Activated CD4-positive, alpha-beta T cell treated with anti-CD3 and anti-CD28 coated beads for 36 hours (primary cell): ENCODE measurements at regions not wholly inside any gene's neighbourhood (a gene's known extent, or its start where the extent isn't known, plus 50 kb on each side); places are given as distances from the start of the nearest gene placed in this dataset.

Experiments used
- ATAC-seq: fragments of 200-7000 bp; cut with Tn5 transposase; one replicate; pipeline ENCODE4 v1.10.0; 2021; ENCODE audit warnings: mild to moderate bottlenecking, moderate library complexity
- CTCF ChIA-PET: fragments of 350-600 bp; sonication (Branson Sonifier 250); formaldehyde crosslinking; loops from one replicate; lab custom pipeline; 2021; ENCODE audit warnings: antibody characterized with exemption; lab: Charles Lee
- POLR2A ChIA-PET: fragments of 350-600 bp; sonication (Branson Sonifier 250); formaldehyde crosslinking; loops from one replicate; lab custom pipeline; 2021; ENCODE audit warnings: antibody characterized with exemption, inconsistent platforms; lab: Charles Lee
- DNase-seq: peaks from one replicate; pipeline ENCODE4 v3.0.0-alpha.2; 2020
- H3K27ac Mint-ChIP-seq: one replicate; pipeline ENCODE4 v1.8.0; 2021; ENCODE audit warnings: mixed read lengths
- H3K27me3 Mint-ChIP-seq: one replicate; pipeline ENCODE4 v1.8.0; 2021; ENCODE audit warnings: mixed read lengths
- H3K36me3 Mint-ChIP-seq: one replicate; pipeline ENCODE4 v1.8.0; 2021; ENCODE audit warnings: low read depth, mixed read lengths
- H3K4me1 Mint-ChIP-seq: one replicate; pipeline ENCODE4 v1.8.0; 2021; ENCODE audit warnings: mixed read lengths
- H3K4me3 Mint-ChIP-seq: one replicate; pipeline ENCODE4 v1.8.0; 2021; ENCODE audit warnings: mild to moderate bottlenecking, moderate library complexity, mixed read lengths
- H3K9me3 Mint-ChIP-seq: one replicate; pipeline ENCODE4 v1.8.0; 2021; ENCODE audit warnings: low read depth, mixed read lengths
- intact Hi-C, 2 experiments: fragments of 100-400 bp; cut with DNase I in 1 of 2; cut with micrococcal nuclease in 1 of 2; formaldehyde crosslinking; loops; one replicate each; pipeline versions ENCODE4 v1.14.2 to v1.15.1; 2022 to 2024; cut with DNase I, micrococcal nuclease

DNA sequence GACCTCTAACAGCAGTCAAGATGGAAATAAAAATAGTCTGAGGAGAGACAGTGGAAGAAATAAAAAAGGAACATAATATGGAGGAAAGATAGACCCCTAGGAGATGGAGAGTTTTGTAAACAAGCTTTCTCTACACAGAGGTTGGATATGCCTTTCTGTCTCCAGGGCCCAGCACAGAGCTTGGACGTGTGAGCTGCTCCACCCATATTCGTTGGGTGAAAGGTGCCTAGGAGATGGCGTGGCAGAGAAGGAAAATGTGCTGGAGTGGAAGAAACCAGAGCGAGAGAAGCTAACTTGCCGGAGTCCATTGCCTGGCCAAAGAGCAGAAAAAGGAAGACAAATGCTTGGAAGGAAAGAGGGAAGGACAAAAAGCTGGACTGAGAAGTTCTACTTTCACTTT is 78.3 kb upstream of the LMO4 start:
- Mint-ChIP-seq H3K27ac (no peak overlapping the region), H3K27me3 (peaks cover 12% of the 10 kb centered on the region), H3K4me1 (no peaks in the 10 kb centered on the region), H3K36me3 (no peaks in the 10 kb centered on the region), H3K4me3 (no peak overlapping the region), H3K9me3 (no peaks in the 10 kb centered on the region)
- intact Hi-C loops: no loop called here
- ATAC-seq (no peak), DNase-seq (no peak)
- POLR2A ChIA-PET: no interaction called here
- CTCF ChIA-PET: no interaction called here

DNA sequence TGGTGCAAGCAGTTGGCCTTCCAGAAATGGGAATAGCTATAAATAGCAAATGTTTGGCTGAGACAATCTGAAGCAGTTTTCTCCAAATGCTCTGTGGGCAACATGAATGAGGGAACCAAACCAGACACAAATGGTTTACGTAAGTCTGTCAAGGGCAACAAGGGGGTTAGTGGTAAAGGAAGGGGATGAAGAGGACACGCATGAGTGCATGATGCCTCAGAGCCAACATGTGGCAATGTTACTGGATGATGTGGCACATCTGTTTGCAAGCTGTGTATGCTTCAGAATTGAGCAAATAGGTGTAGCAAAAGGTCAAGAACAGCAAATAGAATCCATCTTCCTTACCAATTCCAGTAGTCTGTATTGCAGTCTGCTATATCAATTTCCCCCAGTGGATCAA is 76.3 kb upstream of the LMO4 start:
- ChIA-PET CTCF (interaction anchor here (0.8 kb wide), 1 partner anchor 93 kb away, joined by 3 read pairs; no protein-coding TSS in a partner anchor), POLR2A (no interaction called here)
- Mint-ChIP-seq H3K4me1 (no peaks in the 10 kb centered on the region), H3K36me3 (no peaks in the 10 kb centered on the region), H3K4me3 (no peak overlapping the region), H3K27me3 (peaks cover 15% of the 10 kb centered on the region), H3K9me3 (no peaks in the 10 kb centered on the region), H3K27ac (no peak overlapping the region)
- no peak for DNase-seq
- no peak for ATAC-seq
- intact Hi-C loops: no loop called here

DNA sequence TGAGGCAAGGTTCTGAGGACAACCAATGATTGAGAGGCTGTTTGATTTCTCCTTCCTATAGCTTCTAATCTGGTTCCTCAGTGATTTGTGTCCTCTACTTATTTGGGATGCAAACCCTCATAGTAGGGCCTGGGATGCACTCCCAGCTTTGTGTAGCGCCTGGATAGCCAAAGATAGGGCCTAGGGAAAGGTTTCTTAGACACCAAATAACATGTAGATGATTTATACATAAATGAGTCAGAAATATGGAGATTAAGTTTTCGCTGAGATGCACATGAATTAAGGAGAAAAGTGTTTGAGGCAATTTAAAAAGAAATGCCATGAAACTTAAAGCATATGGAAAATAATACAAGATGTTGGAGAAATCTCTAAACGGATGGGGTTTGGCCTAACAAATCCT is 66.0 kb upstream of the LMO4 start:
- no peak overlapping the region for H3K27ac Mint-ChIP-seq
- DNase-seq (no peak), ATAC-seq (no peak)
- intact Hi-C loops: loop anchor here in 1 of 2 experiments (10.0 kb wide), 1 partner anchor 58 kb away; no protein-coding TSS in a partner anchor
- H3K4me1 Mint-ChIP-seq: no peaks in the 10 kb centered on the region
- peaks cover 9% of the 10 kb centered on the region for H3K27me3 Mint-ChIP-seq
- H3K9me3 Mint-ChIP-seq: no peaks in the 10 kb centered on the region
- ChIA-PET CTCF (no interaction called here), POLR2A (no interaction called here)
- no peaks in the 10 kb centered on the region for H3K36me3 Mint-ChIP-seq
- no peak overlapping the region for H3K4me3 Mint-ChIP-seq

DNA sequence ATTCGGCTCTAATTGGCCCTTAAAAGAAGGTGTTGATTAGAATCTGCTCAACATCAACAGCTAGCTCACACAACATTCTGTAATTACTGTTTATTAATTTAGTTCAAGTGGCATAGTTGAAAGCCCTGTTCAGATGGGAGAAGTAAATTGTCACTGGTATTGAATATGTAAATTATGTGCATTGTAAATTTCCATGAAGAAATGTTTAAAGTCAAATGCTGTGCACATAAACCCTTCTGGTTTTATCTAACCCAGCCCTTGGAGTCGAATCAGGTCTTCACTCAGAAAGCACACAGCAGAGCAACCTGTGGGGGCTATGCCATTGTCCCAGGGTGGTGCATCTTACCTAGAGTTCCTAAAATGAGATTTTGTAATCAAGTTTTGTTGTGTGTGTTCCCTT is 65.4 kb upstream of the LMO4 start:
- DNase-seq (no peak), ATAC-seq (no peak)
- H3K27ac Mint-ChIP-seq: no peak overlapping the region
- H3K27me3 Mint-ChIP-seq: peaks cover 14% of the 10 kb centered on the region
- ChIA-PET POLR2A (no interaction called here), CTCF (no interaction called here)
- intact Hi-C loops: loop anchor here in 1 of 2 experiments (10.0 kb wide), 1 partner anchor 58 kb away; no protein-coding TSS in a partner anchor
- H3K4me3 Mint-ChIP-seq: no peak overlapping the region
- no peaks in the 10 kb centered on the region for H3K4me1 Mint-ChIP-seq
- H3K36me3 Mint-ChIP-seq: no peaks in the 10 kb centered on the region
- no peaks in the 10 kb centered on the region for H3K9me3 Mint-ChIP-seq

DNA sequence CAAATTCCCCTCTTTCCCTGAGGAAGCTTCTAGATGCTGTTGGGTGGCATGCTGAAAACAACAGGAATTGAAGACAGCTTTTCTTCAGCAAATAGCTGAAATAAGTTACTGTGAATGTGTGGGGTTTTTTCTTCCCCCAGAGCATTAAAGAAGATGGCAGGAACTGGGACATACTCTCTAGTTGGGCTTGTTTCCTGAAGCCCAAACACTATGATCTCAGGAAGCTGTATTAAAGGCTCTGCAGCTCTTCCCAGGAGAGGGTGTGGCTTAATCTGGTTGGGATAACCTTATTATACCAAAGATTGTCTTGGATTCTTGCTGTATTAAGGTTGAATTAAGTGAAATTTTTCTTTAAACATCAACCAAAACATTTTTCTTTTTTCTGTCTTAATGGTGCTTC is 64.9 kb upstream of the LMO4 start:
- ChIA-PET POLR2A (no interaction called here), CTCF (interaction anchor here (0.6 kb wide), 1 partner anchor 577 kb away, joined by 3 read pairs; no protein-coding TSS in a partner anchor)
- DNase-seq (no peak), ATAC-seq (no peak)
- Mint-ChIP-seq H3K4me1 (no peaks in the 10 kb centered on the region), H3K27me3 (peaks cover 14% of the 10 kb centered on the region), H3K27ac (no peak overlapping the region), H3K36me3 (no peaks in the 10 kb centered on the region), H3K9me3 (no peaks in the 10 kb centered on the region), H3K4me3 (no peak overlapping the region)
- intact Hi-C loops: loop anchor here in 1 of 2 experiments (10.0 kb wide), 1 partner anchor 59 kb away; no protein-coding TSS in a partner anchor

DNA sequence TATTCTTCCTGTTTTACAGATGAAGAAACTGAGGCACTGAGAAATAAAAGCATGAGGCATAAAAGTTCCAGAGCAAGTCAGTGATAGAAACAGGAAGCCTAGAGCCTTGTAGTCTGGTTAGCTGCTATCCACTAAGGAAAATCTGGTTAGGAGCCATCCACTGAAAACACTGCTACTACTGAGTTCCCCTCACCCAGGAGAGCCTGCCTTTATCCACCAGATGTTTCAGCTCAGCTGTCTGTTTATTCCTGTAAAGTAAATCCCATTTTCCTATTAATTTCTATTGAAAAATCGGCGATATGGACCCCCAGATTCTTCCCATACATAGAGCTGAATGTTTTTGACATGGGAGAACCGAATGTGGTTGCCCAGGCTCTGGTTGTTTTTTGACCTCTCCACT is 63.7 kb upstream of the LMO4 start:
- Mint-ChIP-seq H3K36me3 (no peaks in the 10 kb centered on the region), H3K27ac (no peak overlapping the region), H3K4me3 (no peak overlapping the region), H3K9me3 (no peaks in the 10 kb centered on the region), H3K27me3 (peaks cover 12% of the 10 kb centered on the region), H3K4me1 (no peaks in the 10 kb centered on the region)
- ChIA-PET CTCF (interaction anchor here (0.6 to 1.1 kb wide), 3 partner anchors 11 to 107 kb away, joined by 3 to 4 read pairs (median 3); no protein-coding TSS in a partner anchor), POLR2A (no interaction called here)
- DNase-seq (no peak), ATAC-seq (no peak)
- intact Hi-C loops: loop anchor here in 1 of 2 experiments (10.0 kb wide), 1 partner anchor 60 kb away; no protein-coding TSS in a partner anchor

DNA sequence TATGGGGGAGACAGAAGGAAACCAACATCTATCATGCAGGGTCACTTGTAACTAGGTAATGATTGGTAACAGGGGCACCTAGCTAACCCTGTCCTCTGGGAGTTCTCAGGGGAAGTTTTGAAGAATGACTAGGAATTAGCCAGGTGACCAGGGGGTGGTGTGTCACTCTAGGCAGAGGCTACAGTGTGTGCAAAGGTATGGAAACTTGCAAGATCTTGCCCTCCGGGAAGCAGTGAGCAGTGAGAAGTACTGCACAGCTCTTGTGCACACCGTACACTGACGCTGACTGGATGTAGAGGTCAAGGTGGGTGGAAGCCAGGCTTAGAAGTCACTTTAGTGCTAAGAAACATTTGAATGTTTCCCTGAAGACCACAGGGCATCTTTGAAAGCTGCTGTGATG is 62.9 kb upstream of the LMO4 start:
- Mint-ChIP-seq H3K9me3 (no peaks in the 10 kb centered on the region), H3K27ac (no peak overlapping the region), H3K4me1 (no peaks in the 10 kb centered on the region), H3K4me3 (no peak overlapping the region), H3K36me3 (no peaks in the 10 kb centered on the region), H3K27me3 (peaks cover 12% of the 10 kb centered on the region)
- intact Hi-C loops: loop anchor here in 1 of 2 experiments (10.0 kb wide), 1 partner anchor 61 kb away; no protein-coding TSS in a partner anchor
- DNase-seq (no peak), ATAC-seq (no peak)
- POLR2A ChIA-PET: no interaction called here
- CTCF ChIA-PET: no interaction called here

DNA sequence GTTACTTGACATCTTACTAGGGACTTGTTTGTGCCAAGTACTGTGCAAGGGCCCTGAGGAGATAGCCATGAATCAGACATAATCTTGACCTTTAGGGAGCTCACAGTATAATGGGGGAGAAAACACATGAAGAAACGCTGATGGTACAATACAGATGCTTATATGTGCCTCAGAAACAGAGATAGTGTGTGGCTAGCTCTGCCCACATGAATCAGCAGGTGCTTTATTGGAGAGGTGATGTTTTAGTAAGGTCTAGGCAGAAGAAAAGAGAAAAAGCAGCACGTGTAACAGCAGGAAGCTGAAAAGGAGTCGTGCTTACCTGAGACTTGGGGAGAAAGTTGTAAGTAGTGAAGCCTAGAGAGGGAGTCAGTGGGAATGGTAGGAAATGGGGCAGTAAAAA is 60.6 kb upstream of the LMO4 start:
- ChIA-PET CTCF (no interaction called here), POLR2A (no interaction called here)
- DNase-seq: no peak
- H3K4me1 Mint-ChIP-seq: no peaks in the 10 kb centered on the region
- intact Hi-C loops: loop anchor here in 1 of 2 experiments (10.0 kb wide), 1 partner anchor 63 kb away; no protein-coding TSS in a partner anchor
- H3K9me3 Mint-ChIP-seq: no peaks in the 10 kb centered on the region
- H3K27me3 Mint-ChIP-seq: peaks cover 12% of the 10 kb centered on the region
- no peak overlapping the region for H3K27ac Mint-ChIP-seq
- no peak overlapping the region for H3K4me3 Mint-ChIP-seq
- ATAC-seq: no peak
- no peaks in the 10 kb centered on the region for H3K36me3 Mint-ChIP-seq

DNA sequence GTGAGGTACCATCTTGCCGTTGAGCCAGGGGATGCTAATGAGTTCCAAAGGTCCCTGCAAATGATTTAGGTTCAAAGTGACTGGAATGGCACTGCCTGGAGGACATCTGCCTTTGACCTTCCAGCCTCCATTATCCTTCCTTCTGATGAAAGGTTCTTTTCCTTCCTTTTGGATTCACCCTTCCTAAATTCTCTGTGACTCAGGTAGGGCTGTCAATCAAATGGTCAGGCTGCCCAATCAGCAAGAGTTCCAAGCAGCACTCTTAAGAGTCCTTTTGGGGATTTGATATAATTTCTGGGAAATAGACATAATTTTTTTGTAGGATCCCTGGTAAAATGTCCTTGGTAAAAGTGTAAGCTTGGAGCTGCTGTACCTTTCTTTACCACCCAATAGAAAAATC is 58.8 kb upstream of the LMO4 start:
- ATAC-seq (no peak), DNase-seq (no peak)
- Mint-ChIP-seq H3K27me3 (peaks cover 12% of the 10 kb centered on the region), H3K4me3 (no peak overlapping the region), H3K9me3 (no peaks in the 10 kb centered on the region), H3K4me1 (no peaks in the 10 kb centered on the region), H3K36me3 (no peaks in the 10 kb centered on the region), H3K27ac (no peak overlapping the region)
- CTCF ChIA-PET: no interaction called here
- intact Hi-C loops: loop anchor here in 1 of 2 experiments (5.0 to 10.0 kb wide), 2 partner anchors 65 to 118 kb away; no protein-coding TSS in a partner anchor
- POLR2A ChIA-PET: no interaction called here

DNA sequence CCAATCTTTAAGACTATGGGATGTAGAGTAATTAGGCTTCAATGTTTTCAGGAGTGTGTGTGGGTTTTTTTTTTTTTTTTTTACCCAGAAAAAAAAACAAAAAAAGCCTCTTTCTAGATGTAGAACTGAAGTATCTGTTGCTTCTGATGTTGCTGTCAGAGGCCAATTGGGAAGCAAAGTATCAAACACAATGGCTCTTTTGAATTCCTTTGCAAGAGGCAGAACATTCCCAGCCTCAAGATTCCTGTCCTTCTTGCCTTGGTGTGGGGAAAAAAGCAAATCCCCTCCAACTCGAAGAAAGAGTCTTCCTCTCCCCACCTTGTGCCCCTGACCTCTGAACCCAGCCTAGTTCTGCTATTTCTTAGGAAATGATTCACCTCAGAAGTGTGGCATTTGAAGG is 55.4 kb upstream of the LMO4 start:
- H3K27ac Mint-ChIP-seq: no peak overlapping the region
- CTCF ChIA-PET: interaction anchor here (0.7 kb wide), 1 partner anchor 30 kb away, joined by 3 read pairs; no protein-coding TSS in a partner anchor
- H3K27me3 Mint-ChIP-seq: peaks cover 2% of the 10 kb centered on the region
- H3K4me1 Mint-ChIP-seq: no peaks in the 10 kb centered on the region
- intact Hi-C loops: loop anchor here in 1 of 2 experiments (5.0 kb wide), 1 partner anchor 121 kb away; no protein-coding TSS in a partner anchor
- H3K9me3 Mint-ChIP-seq: no peaks in the 10 kb centered on the region
- ATAC-seq (no peak), DNase-seq (no peak)
- H3K4me3 Mint-ChIP-seq: no peak overlapping the region
- H3K36me3 Mint-ChIP-seq: no peaks in the 10 kb centered on the region
- POLR2A ChIA-PET: no interaction called here

DNA sequence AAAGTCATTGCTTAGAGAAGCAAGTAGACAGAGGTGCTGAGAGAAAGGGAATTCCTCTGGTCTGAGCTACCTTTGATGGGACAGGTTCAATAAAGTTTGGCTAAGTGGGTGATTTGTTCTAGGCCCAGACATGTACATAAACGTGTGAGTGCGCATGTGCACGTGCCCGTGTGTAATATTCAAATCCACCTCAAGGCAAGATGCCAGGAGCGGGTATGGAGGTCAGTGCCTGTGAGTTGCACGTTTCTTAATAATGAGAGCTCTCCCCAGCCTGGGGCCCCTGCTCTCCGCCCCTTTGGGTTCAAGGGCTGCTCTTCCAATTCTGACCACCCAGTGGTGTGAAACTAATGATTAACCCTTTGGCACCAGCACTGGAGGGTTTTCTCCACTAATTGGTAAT is 53.8 kb upstream of the LMO4 start:
- intact Hi-C loops: loop anchor here in 1 of 2 experiments (5.0 kb wide), 1 partner anchor 123 kb away; no protein-coding TSS in a partner anchor
- Mint-ChIP-seq H3K4me3 (no peak overlapping the region), H3K27me3 (no peaks in the 10 kb centered on the region), H3K9me3 (no peaks in the 10 kb centered on the region), H3K4me1 (no peaks in the 10 kb centered on the region), H3K36me3 (no peaks in the 10 kb centered on the region), H3K27ac (no peak overlapping the region)
- CTCF ChIA-PET: interaction anchor here (1.4 kb wide), 1 partner anchor 102 kb away, joined by 3 read pairs; no protein-coding TSS in a partner anchor
- ATAC-seq (no peak), DNase-seq (no peak)
- POLR2A ChIA-PET: no interaction called here

DNA sequence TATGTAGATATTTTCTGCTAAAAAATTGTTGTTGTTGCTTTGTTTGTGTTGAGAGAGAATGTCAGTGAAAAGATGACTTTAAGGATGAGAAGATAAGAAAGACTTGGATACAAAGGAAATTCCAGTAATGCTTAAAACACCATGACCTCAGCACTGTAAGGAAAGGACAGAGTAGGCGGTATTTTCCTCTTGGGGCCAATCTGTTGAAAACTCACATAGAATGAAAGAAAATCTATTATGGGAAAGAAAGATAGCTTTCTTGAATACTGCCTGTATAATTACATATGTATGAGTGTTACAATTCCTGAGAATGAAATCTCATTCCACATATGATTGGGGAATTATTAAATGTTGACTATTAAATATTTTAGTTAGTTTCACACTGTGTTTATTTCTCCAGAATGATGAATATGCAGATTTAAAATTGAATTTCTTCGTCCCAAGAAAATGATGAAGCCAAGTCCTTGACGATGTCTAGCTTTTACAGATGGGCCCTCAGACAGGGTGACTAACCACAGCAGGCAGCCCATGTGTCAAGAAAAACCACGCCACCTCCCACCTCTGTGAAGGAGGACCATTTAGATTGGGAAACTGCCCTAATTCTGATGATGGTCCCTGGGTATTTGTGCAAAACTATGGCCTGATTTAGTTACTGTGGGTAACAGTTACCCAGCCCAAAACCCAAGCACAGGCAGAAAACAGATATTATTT is 49.7 kb upstream of the LMO4 start:
- ATAC-seq (no peak), DNase-seq (no peak)
- no peaks in the 10 kb centered on the region for H3K36me3 Mint-ChIP-seq
- no peaks in the 10 kb centered on the region for H3K27me3 Mint-ChIP-seq
- POLR2A ChIA-PET: no interaction called here
- H3K27ac Mint-ChIP-seq: no peak overlapping the region
- intact Hi-C loops: no loop called here
- no peak overlapping the region for H3K4me3 Mint-ChIP-seq
- CTCF ChIA-PET: interaction anchor here (0.7 kb wide), 1 partner anchor 1440 kb away, joined by 3 read pairs; no protein-coding TSS in a partner anchor
- H3K4me1 Mint-ChIP-seq: no peaks in the 10 kb centered on the region
- no peaks in the 10 kb centered on the region for H3K9me3 Mint-ChIP-seq
